ENCODE measurements at regions not wholly inside any gene's neighbourhood (a gene's known extent, or its start where the extent isn't known, plus 50 kb on each side); places are given as distances from the start of the nearest gene placed in this dataset.

GRCh38 chr12:24500421-24500820 is 448.5 kb downstream of the BCAT1 start:
- TF ChIP-seq POLR2AphosphoS5 (IDR thresholded peaks at IDR 0.05; ENCODE audit: control insufficient read depth, insufficient read depth, low read depth, low read length) (no peak), EGR1 (conservative IDR thresholded peaks at IDR 0.05) (no peak), RAD21 (CRISPR knock-in tag; conservative IDR thresholded peaks at IDR 0.05 in 1 of 2, IDR thresholded peaks at IDR 0.05 in 1 of 2) (no peak), CTCF (IDR thresholded peaks at IDR 0.05 in 2 of 3, conservative IDR thresholded peaks at IDR 0.05 in 1 of 3; ENCODE audit: insufficient read depth in 2 of 3, low read depth in 1 of 3, low read length in 3 of 3) (no peak), SIN3A (IDR thresholded peaks at IDR 0.05; ENCODE audit: borderline replicate concordance in 2 of 2, control insufficient read depth in 1 of 2, low read depth in 2 of 2, low read length in 2 of 2) (no peak), ZNF274 (IDR thresholded peaks at IDR 0.05; ENCODE audit: borderline replicate concordance, low read depth, low read length) (no peak), CBX8 (IDR thresholded peaks at IDR 0.05; ENCODE audit: borderline replicate concordance, extremely low read depth, low read depth, low read length, poor library complexity, severe bottlenecking) (no peak), SMARCE1 (IDR thresholded peaks at IDR 0.05) (no peak), FOXJ3 (CRISPR knock-in tag; IDR thresholded peaks at IDR 0.05) (no peak), CEBPB (tag; IDR thresholded peaks at IDR 0.05) (no peak), POLR2AphosphoS2 (IDR thresholded peaks at IDR 0.05; ENCODE audit: low read length) (no peak)
- TF ChIP-seq, protein P1, sequence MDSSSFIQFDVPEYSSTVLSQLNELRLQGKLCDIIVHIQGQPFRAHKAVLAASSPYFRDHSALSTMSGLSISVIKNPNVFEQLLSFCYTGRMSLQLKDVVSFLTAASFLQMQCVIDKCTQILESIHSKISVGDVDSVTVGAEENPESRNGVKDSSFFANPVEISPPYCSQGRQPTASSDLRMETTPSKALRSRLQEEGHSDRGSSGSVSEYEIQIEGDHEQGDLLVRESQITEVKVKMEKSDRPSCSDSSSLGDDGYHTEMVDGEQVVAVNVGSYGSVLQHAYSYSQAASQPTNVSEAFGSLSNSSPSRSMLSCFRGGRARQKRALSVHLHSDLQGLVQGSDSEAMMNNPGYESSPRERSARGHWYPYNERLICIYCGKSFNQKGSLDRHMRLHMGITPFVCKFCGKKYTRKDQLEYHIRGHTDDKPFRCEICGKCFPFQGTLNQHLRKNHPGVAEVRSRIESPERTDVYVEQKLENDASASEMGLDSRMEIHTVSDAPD (CRISPR knock-in tag; IDR thresholded peaks at IDR 0.05): no peak
- TF ChIP-seq, protein P2, sequence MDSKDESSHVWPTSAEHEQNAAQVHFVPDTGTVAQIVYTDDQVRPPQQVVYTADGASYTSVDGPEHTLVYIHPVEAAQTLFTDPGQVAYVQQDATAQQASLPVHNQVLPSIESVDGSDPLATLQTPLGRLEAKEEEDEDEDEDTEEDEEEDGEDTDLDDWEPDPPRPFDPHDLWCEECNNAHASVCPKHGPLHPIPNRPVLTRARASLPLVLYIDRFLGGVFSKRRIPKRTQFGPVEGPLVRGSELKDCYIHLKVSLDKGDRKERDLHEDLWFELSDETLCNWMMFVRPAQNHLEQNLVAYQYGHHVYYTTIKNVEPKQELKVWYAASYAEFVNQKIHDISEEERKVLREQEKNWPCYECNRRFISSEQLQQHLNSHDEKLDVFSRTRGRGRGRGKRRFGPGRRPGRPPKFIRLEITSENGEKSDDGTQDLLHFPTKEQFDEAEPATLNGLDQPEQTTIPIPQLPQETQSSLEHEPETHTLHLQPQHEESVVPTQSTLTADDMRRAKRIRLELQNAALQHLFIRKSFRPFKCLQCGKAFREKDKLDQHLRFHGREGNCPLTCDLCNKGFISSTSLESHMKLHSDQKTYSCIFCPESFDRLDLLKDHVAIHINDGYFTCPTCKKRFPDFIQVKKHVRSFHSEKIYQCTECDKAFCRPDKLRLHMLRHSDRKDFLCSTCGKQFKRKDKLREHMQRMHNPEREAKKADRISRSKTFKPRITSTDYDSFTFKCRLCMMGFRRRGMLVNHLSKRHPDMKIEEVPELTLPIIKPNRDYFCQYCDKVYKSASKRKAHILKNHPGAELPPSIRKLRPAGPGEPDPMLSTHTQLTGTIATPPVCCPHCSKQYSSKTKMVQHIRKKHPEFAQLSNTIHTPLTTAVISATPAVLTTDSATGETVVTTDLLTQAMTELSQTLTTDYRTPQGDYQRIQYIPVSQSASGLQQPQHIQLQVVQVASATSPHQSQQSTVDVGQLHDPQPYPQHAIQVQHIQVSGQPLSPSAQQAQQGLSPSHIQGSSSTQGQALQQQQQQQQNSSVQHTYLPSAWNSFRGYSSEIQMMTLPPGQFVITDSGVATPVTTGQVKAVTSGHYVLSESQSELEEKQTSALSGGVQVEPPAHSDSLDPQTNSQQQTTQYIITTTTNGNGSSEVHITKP (IDR thresholded peaks at IDR 0.05; ENCODE audit: partially characterized antibody): no peak
